Tibial nerve (tissue), 4 donors: ENCODE measurements at regions not wholly inside any gene's neighbourhood (a gene's known extent, or its start where the extent isn't known, plus 50 kb on each side); places are given as distances from the start of the nearest gene placed in this dataset.
"Not testable (repeated sequence)": the region's sequence is repeated elsewhere in the genome, so short reads cannot be mapped to it uniquely, and the experiment has no call there.

ENCODE experiments used
- DNase-seq, 2 donors: peaks; one replicate each; pipeline ENCODE4 v3.0.0-alpha.2; 2019; ENCODE audit warnings: low spot score in 2 of 2
- H3K27ac ChIP-seq, 4 donors: fragments of 200-600 bp; sonication (generic) in 3 of 4; one replicate each; pipeline ENCODE4 v1.5.1; 2017 to 2019; ENCODE audit warnings: mild to moderate bottlenecking in 1 of 4
- H3K27me3 ChIP-seq, 2 donors: fragments of 200-600 bp; sonication (generic) in 1 of 2; one replicate each; pipeline versions ENCODE4 v1.5.1 to v1.6.0; 2017 to 2019
- H3K36me3 ChIP-seq, 3 donors: fragments of 200-600 bp; sonication (generic); one replicate each; pipeline ENCODE4 v1.5.1; 2018 to 2019
- H3K4me1 ChIP-seq, 4 donors: fragments of 200-600 bp; sonication (generic) in 3 of 4; one replicate each; pipeline ENCODE4 v1.5.1; 2017 to 2019
- H3K4me3 ChIP-seq, 4 donors: fragments of 200-600 bp; sonication (generic) in 3 of 4; one replicate each; pipeline ENCODE4 v1.5.1; 2017 to 2019; ENCODE audit warnings: mild to moderate bottlenecking in 1 of 4, moderate library complexity in 1 of 4
- H3K9me3 ChIP-seq, 4 donors: fragments of 200-600 bp; sonication (generic) in 3 of 4; one replicate each; pipeline ENCODE4 v1.5.1; 2017 to 2019
- EP300 ChIP-seq, 2 donors: sonication (generic); formaldehyde crosslinking; IDR thresholded peaks; one replicate each; pipeline ENCODE4 v1.6.1; 2017; ENCODE audit warnings: antibody characterized with exemption in 2 of 2, mild to moderate bottlenecking in 1 of 2
- POLR2A ChIP-seq, 2 donors: fragments of 450-650 bp; IDR thresholded peaks; one replicate each; pipeline ENCODE4 v1.6.1; 2017; ENCODE audit warnings: antibody characterized with exemption in 2 of 2, mild to moderate bottlenecking in 2 of 2, moderate library complexity in 2 of 2
- WGBS, 2 donors: methylation state at CpG; one replicate each; pipeline ENCODE4 v1.1.5; 2018; 5-methylcytosine and 5-hydroxymethylcytosine counted together
- TF ChIP-seq, protein P1 (sequence below), 5 experiments: fragments of 200-600 bp in 3 of 5; fragments of 450-650 bp in 2 of 5; sonication (generic) in 3 of 5; IDR thresholded peaks; one replicate each; pipeline ENCODE4 v1.5.1; 2016 to 2019; ENCODE audit warnings: antibody characterized with exemption in 5 of 5, mild to moderate bottlenecking in 3 of 5, moderate library complexity in 2 of 5

DNA sequence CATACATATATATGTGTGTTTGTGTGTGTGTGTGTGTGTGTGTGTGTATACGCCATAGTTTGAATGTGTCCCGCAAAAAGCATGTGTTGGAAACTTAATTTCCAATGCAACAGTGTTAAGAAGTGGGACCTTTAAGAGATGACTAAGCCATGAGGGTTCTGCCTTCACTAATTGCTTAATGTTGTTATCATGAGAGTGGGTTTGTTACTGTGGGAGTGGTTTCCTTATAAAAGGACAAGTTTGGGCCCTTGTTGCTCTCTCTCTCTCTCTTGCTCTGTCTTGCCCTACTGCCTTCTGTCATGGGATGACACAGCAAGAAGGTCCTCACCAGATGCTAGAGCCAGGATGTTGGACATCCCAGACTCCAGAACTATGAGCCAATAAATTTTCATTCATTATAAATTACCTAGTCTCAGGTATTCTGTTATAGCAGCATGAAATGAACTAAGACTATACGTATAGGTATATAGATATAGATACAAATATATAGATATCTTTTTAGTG lies 103.8 kb upstream of the ZC3H11B start:
- no peak for DNase-seq
- WGBS, 2 donors, result 96% methylated on average over 3 of the region's 3 CpGs
- no peak overlapping the region for H3K4me3 ChIP-seq
- H3K27me3 ChIP-seq, result no peaks in the 10 kb centered on the region
- no peaks in the 10 kb centered on the region for H3K4me1 ChIP-seq
- no peaks in the 10 kb centered on the region for H3K9me3 ChIP-seq
- TF ChIP-seq POLR2A (IDR thresholded peaks at IDR 0.05) (no peak), EP300 (IDR thresholded peaks at IDR 0.05) (no peak)
- TF ChIP-seq, protein P1, sequence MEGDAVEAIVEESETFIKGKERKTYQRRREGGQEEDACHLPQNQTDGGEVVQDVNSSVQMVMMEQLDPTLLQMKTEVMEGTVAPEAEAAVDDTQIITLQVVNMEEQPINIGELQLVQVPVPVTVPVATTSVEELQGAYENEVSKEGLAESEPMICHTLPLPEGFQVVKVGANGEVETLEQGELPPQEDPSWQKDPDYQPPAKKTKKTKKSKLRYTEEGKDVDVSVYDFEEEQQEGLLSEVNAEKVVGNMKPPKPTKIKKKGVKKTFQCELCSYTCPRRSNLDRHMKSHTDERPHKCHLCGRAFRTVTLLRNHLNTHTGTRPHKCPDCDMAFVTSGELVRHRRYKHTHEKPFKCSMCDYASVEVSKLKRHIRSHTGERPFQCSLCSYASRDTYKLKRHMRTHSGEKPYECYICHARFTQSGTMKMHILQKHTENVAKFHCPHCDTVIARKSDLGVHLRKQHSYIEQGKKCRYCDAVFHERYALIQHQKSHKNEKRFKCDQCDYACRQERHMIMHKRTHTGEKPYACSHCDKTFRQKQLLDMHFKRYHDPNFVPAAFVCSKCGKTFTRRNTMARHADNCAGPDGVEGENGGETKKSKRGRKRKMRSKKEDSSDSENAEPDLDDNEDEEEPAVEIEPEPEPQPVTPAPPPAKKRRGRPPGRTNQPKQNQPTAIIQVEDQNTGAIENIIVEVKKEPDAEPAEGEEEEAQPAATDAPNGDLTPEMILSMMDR (IDR thresholded peaks at IDR 0.05), result no peak
- H3K27ac ChIP-seq, result no peak overlapping the region
- no peaks in the 10 kb centered on the region for H3K36me3 ChIP-seq

GRCh38 chr1:219713981-219714381 lies 101.1 kb upstream of the ZC3H11B start:
- H3K36me3 ChIP-seq, result no peaks in the 10 kb centered on the region
- DNase-seq, result no peak
- H3K9me3 ChIP-seq, result no peaks in the 10 kb centered on the region
- H3K4me1 ChIP-seq, result no peaks in the 10 kb centered on the region
- TF ChIP-seq POLR2A (IDR thresholded peaks at IDR 0.05), result no peak
- TF ChIP-seq, protein P1 (IDR thresholded peaks at IDR 0.05), result no peak
- no peak for TF ChIP-seq EP300 (IDR thresholded peaks at IDR 0.05)
- no peak overlapping the region for H3K4me3 ChIP-seq
- no peaks in the 10 kb centered on the region for H3K27me3 ChIP-seq
- WGBS, 2 donors, result 55 to 69% methylated on average over 4 of the region's 4 CpGs
- H3K27ac ChIP-seq, result no peak overlapping the region

DNA sequence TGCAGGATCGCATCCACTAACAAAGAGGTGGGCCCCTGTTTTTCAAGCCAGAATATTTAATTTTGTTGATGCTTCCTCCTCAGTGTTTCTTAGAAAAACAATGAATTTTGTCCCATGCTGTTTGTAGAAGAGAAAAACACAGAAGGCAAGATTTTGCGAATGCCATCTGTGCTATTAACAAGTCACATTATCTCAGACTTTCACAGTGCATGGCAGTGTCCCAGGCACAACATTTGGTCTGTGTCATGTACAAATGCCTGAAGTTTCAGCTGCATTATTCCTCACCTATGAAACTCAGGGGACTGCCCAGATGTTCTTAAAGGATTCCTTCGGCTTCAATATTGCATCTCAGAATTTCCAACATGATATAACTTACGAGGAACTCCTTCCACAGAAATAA lies 99.6 kb upstream of the ZC3H11B start:
- H3K27ac ChIP-seq, result no peak overlapping the region
- DNase-seq, result no peak
- H3K4me3 ChIP-seq, result no peak overlapping the region
- H3K27me3 ChIP-seq, result no peaks in the 10 kb centered on the region
- no peaks in the 10 kb centered on the region for H3K4me1 ChIP-seq
- no peaks in the 10 kb centered on the region for H3K36me3 ChIP-seq
- TF ChIP-seq, protein P1 (IDR thresholded peaks at IDR 0.05), result no peak
- TF ChIP-seq EP300 (IDR thresholded peaks at IDR 0.05), result no peak
- no peak for TF ChIP-seq POLR2A (IDR thresholded peaks at IDR 0.05)
- H3K9me3 ChIP-seq, result no peaks in the 10 kb centered on the region
- 86 to 87% methylated on average over 4 of the region's 4 CpGs for WGBS, 2 donors

DNA sequence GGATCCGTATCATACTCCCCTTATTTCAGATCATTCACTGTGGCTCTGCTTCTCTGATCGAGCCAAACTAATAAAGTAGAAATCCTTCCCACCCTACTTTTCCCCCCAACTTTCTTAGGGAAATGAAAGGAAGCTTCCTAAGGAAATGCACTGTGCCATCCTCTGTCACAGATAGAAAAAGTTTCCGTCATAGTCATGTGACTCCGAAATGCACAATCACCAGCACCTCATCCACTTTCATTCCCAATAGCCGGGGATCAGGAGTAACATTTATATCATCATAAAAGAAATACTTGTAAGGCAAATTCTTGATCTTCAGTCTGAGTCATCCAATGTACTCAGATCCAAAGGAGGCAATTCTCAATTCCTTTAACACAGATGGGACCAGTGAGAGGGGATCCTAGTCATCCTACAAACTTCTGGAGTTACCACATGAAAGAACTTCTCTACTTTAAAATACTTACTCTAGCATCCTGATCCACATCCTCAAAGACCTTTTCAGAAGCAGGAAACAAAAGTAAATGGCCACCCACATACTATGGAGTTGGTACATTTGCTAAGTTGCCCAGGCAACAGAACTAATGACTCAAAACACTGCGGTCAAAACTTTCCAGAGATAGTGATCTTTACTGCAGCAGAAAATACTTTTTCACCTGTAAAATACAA lies 97.8 kb upstream of the ZC3H11B start:
- no peak overlapping the region for H3K27ac ChIP-seq
- H3K4me3 ChIP-seq, result no peak overlapping the region
- H3K27me3 ChIP-seq, result no peaks in the 10 kb centered on the region
- H3K9me3 ChIP-seq, result no peaks in the 10 kb centered on the region
- WGBS, 2 donors, result 92 to 93% methylated on average over 6 of the region's 6 CpGs
- TF ChIP-seq, protein P1 (IDR thresholded peaks at IDR 0.05), result no peak
- TF ChIP-seq EP300 (IDR thresholded peaks at IDR 0.05) (no peak), POLR2A (IDR thresholded peaks at IDR 0.05) (no peak)
- no peaks in the 10 kb centered on the region for H3K36me3 ChIP-seq
- H3K4me1 ChIP-seq, result no peaks in the 10 kb centered on the region
- DNase-seq, result no peak

- Histone ChIP-seq H3K9me3 (no peaks in the 10 kb centered on the region), H3K27me3 (no peaks in the 10 kb centered on the region), H3K27ac (no peak overlapping the region), H3K4me1 (no peaks in the 10 kb centered on the region), H3K36me3 (no peaks in the 10 kb centered on the region), H3K4me3 (no peak overlapping the region)
- WGBS, 2 donors, result 66 to 70% methylated on average over 6 of the region's 6 CpGs
- no peak for DNase-seq
- TF ChIP-seq, protein P1 (IDR thresholded peaks at IDR 0.05), result no peak
- TF ChIP-seq POLR2A (IDR thresholded peaks at IDR 0.05), result no peak
- no peak for TF ChIP-seq EP300 (IDR thresholded peaks at IDR 0.05)
Measured at GRCh38 chr1:219708919-219709543, 96.1 kb upstream of the ZC3H11B start.

GRCh38 chr1:219707885-219708284 lies 95.0 kb upstream of the ZC3H11B start:
- H3K4me3 ChIP-seq, H3K4me1 ChIP-seq, H3K36me3 ChIP-seq, H3K27ac ChIP-seq, H3K27me3 ChIP-seq, DNase-seq, H3K9me3 ChIP-seq: not testable (repeated sequence)
- 83 to 97% methylated on average over 1 of the region's 1 CpG for WGBS, 2 donors

- DNase-seq, H3K4me3 ChIP-seq, H3K36me3 ChIP-seq, H3K27me3 ChIP-seq, H3K4me1 ChIP-seq, H3K9me3 ChIP-seq, H3K27ac ChIP-seq: not testable (repeated sequence)
- WGBS, 2 donors, result 82 to 89% methylated on average over 3 of the region's 3 CpGs
Measured at GRCh38 chr1:219704331-219704730, 91.4 kb upstream of the ZC3H11B start.
